ENCODE measurements at regions not wholly inside any gene's neighbourhood (a gene's known extent, or its start where the extent isn't known, plus 50 kb on each side); places are given as distances from the start of the nearest gene placed in this dataset.
"Not testable (repeated sequence)": the region's sequence is repeated elsewhere in the genome, so short reads cannot be mapped to it uniquely, and the experiment has no call there.

DNA sequence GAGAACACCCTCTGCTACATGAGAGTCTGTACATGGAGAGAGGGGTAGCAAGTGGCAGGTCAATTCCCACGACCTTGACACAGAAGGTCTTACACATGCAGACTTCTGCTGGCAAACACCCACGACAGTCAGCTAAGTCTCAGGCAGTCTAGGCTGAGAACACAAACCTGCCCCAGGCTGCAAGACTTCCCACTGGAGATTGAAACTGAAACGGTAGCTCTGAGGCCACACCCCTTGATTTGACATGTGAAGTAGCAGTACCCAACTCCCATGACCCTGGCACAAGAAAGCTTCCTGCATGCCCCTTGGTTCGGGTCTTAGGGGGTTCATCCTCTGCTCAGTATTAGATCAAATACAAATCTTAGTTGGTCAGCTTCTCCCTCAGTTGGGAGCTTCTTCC is 420.8 kb upstream of the NDN start:
- H3K4me3 ChIP-seq (replicated peaks in 1 of 2; ENCODE audit: low read depth in 1 of 2, low read length in 2 of 2); H3K27ac ChIP-seq (ENCODE audit: low read depth, low read length); H4K20me1 ChIP-seq (ENCODE audit: insufficient read depth); H2AFZ ChIP-seq (ENCODE audit: low read depth, low read length, poor library complexity, severe bottlenecking); H3K9ac ChIP-seq (ENCODE audit: low read length); BruUV-seq (replicated peaks); H3K4me2 ChIP-seq (ENCODE audit: low read length); RAD21 ChIA-PET (ENCODE audit: low non-redundant PET in 1 of 2, low total read pairs in 2 of 2, uncharacterized antibody in 2 of 2, unreplicated experiment in 2 of 2); H3K79me2 ChIP-seq (ENCODE audit: insufficient read depth, low read length); POLR2A ChIA-PET; DNase-seq (ENCODE audit: low read depth, low spot score); H3K27me3 ChIP-seq (ENCODE audit: insufficient read depth, low read length); intact Hi-C loops (cut with micrococcal nuclease); H3K4me1 ChIP-seq (ENCODE audit: control insufficient read depth in 1 of 2, insufficient read depth in 2 of 2, low read length in 2 of 2); H3K9me3 ChIP-seq (ENCODE audit: control insufficient read depth in 1 of 2, insufficient read depth in 1 of 2, low read depth in 1 of 2, low read length in 2 of 2); ATAC-seq; H3K36me3 ChIP-seq (ENCODE audit: control insufficient read depth in 1 of 2, insufficient read depth in 2 of 2, low read length in 2 of 2); H3K9me2 ChIP-seq (ENCODE audit: insufficient read depth); CTCF ChIA-PET: not testable (repeated sequence)

GRCh38 chr15:24108349-24108748 is 421.2 kb upstream of the NDN start:
- H3K4me2 ChIP-seq (ENCODE audit: low read length); H3K4me3 ChIP-seq (replicated peaks in 1 of 2; ENCODE audit: low read depth in 1 of 2, low read length in 2 of 2); H3K9me2 ChIP-seq (ENCODE audit: insufficient read depth); H2AFZ ChIP-seq (ENCODE audit: low read depth, low read length, poor library complexity, severe bottlenecking); DNase-seq (ENCODE audit: low read depth, low spot score); POLR2A ChIA-PET; H3K9ac ChIP-seq (ENCODE audit: low read length); RAD21 ChIA-PET (ENCODE audit: low non-redundant PET in 1 of 2, low total read pairs in 2 of 2, uncharacterized antibody in 2 of 2, unreplicated experiment in 2 of 2); H3K27ac ChIP-seq (ENCODE audit: low read depth, low read length); H3K79me2 ChIP-seq (ENCODE audit: insufficient read depth, low read length); intact Hi-C loops (cut with micrococcal nuclease); ATAC-seq; CTCF ChIA-PET; BruUV-seq (replicated peaks); H3K36me3 ChIP-seq (ENCODE audit: control insufficient read depth in 1 of 2, insufficient read depth in 2 of 2, low read length in 2 of 2); H3K27me3 ChIP-seq (ENCODE audit: insufficient read depth, low read length); H4K20me1 ChIP-seq (ENCODE audit: insufficient read depth); H3K9me3 ChIP-seq (ENCODE audit: control insufficient read depth in 1 of 2, insufficient read depth in 1 of 2, low read depth in 1 of 2, low read length in 2 of 2); H3K4me1 ChIP-seq (ENCODE audit: control insufficient read depth in 1 of 2, insufficient read depth in 2 of 2, low read length in 2 of 2): not testable (repeated sequence)

DNA sequence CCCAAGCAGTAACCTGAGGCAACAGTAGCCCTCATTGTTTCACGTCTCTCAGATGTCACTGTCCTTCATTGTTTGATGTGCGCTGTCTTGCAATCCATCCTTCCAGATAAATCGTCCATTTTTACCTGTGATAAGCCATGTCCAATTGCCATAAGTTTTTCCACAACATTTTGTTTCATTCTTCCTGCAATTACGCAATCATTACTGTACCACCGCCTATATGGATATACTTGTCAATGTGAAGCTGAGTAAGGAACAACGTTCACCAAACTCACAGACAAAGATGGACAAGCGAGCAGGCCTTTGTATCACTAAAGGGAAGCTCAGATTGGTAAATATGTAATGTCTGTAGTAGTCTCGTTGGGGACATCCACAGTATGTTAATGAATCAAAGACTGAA is 452.5 kb upstream of the NDN start:
- DNase-seq (ENCODE audit: low read depth, low spot score); intact Hi-C loops (cut with micrococcal nuclease); H3K4me3 ChIP-seq (replicated peaks in 1 of 2; ENCODE audit: low read depth in 1 of 2, low read length in 2 of 2); H3K27me3 ChIP-seq (ENCODE audit: insufficient read depth, low read length); H4K20me1 ChIP-seq (ENCODE audit: insufficient read depth); H3K4me1 ChIP-seq (ENCODE audit: control insufficient read depth in 1 of 2, insufficient read depth in 2 of 2, low read length in 2 of 2); CTCF ChIA-PET; H3K36me3 ChIP-seq (ENCODE audit: control insufficient read depth in 1 of 2, insufficient read depth in 2 of 2, low read length in 2 of 2); POLR2A ChIA-PET; ATAC-seq; RAD21 ChIA-PET (ENCODE audit: low non-redundant PET in 1 of 2, low total read pairs in 2 of 2, uncharacterized antibody in 2 of 2, unreplicated experiment in 2 of 2); H3K27ac ChIP-seq (ENCODE audit: low read depth, low read length); H3K9me2 ChIP-seq (ENCODE audit: insufficient read depth); BruUV-seq (replicated peaks); H3K4me2 ChIP-seq (ENCODE audit: low read length); H3K9ac ChIP-seq (ENCODE audit: low read length); H3K9me3 ChIP-seq (ENCODE audit: control insufficient read depth in 1 of 2, insufficient read depth in 1 of 2, low read depth in 1 of 2, low read length in 2 of 2); H2AFZ ChIP-seq (ENCODE audit: low read depth, low read length, poor library complexity, severe bottlenecking); H3K79me2 ChIP-seq (ENCODE audit: insufficient read depth, low read length): not testable (repeated sequence)

DNA sequence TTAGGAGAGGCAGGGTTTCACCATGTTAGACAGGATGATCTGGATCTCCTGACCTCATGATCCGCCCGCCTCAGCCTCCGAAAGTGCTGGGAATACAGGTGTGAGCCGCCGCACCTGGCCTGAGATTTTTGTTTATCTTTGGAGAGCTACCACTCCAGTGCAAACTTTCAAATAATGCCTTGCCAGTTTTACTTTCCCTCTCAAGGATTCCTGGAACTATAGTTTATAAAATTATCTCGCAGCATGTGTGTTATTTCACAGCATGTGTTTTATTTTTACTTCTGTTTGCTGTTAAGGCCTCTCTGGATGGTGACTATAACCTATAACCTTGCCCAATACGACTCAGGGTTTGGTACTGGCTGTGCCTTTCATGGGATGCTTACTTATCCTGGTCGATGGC is 458.0 kb upstream of the NDN start:
- ATAC-seq; H3K4me1 ChIP-seq (ENCODE audit: control insufficient read depth in 1 of 2, insufficient read depth in 2 of 2, low read length in 2 of 2); DNase-seq (ENCODE audit: low read depth, low spot score); POLR2A ChIA-PET; H3K4me3 ChIP-seq (replicated peaks in 1 of 2; ENCODE audit: low read depth in 1 of 2, low read length in 2 of 2); H3K9me3 ChIP-seq (ENCODE audit: control insufficient read depth in 1 of 2, insufficient read depth in 1 of 2, low read depth in 1 of 2, low read length in 2 of 2); H3K79me2 ChIP-seq (ENCODE audit: insufficient read depth, low read length); RAD21 ChIA-PET (ENCODE audit: low non-redundant PET in 1 of 2, low total read pairs in 2 of 2, uncharacterized antibody in 2 of 2, unreplicated experiment in 2 of 2); H3K27me3 ChIP-seq (ENCODE audit: insufficient read depth, low read length); H2AFZ ChIP-seq (ENCODE audit: low read depth, low read length, poor library complexity, severe bottlenecking); intact Hi-C loops (cut with micrococcal nuclease); H3K9ac ChIP-seq (ENCODE audit: low read length); H3K36me3 ChIP-seq (ENCODE audit: control insufficient read depth in 1 of 2, insufficient read depth in 2 of 2, low read length in 2 of 2); BruUV-seq (replicated peaks); H3K27ac ChIP-seq (ENCODE audit: low read depth, low read length); H3K9me2 ChIP-seq (ENCODE audit: insufficient read depth); H4K20me1 ChIP-seq (ENCODE audit: insufficient read depth); CTCF ChIA-PET; H3K4me2 ChIP-seq (ENCODE audit: low read length): not testable (repeated sequence)

All from HCT116 (cell line).